ENCODE measurements at regions not wholly inside any gene's neighbourhood (a gene's known extent, or its start where the extent isn't known, plus 50 kb on each side); places are given as distances from the start of the nearest gene placed in this dataset.
"Not testable (repeated sequence)": the region's sequence is repeated elsewhere in the genome, so short reads cannot be mapped to it uniquely, and the experiment has no call there.

DNA sequence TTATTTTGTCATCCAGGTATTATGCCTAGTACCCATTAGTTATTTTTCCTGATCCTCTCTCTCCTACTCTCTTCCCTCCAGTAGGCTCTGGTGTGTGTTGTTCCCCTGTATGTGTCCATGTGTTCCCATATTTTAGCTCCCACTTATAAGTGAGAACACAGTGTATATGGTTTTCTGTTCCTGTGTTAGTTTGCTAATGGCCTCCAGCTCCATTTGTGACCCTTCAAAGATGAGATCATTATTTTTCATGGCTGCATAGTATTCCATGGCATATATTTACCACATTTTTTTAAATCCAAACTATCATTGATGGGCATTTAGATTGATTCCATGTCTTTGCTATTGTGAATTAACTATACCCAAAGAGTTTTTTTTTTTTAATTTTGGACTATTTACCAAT, 1675.7 kb upstream of the B3GALT2 start:
- Histone ChIP-seq H3K27me3 (no peaks in the 10 kb centered on the region), H3K27ac (no peak overlapping the region), H3K4me3 (no peak overlapping the region), H3K4me1 (no peaks in the 10 kb centered on the region), H3K9me3 (peaks cover 5% of the 10 kb centered on the region), H3K36me3 (no peaks in the 10 kb centered on the region)
- TF ChIP-seq POLR2AphosphoS5 (IDR thresholded peaks at IDR 0.05), result no peak
- TF ChIP-seq POLR2A (IDR thresholded peaks at IDR 0.05), result no peak
- TF ChIP-seq EP300 (IDR thresholded peaks at IDR 0.05), result no peak
- TF ChIP-seq, protein P1, sequence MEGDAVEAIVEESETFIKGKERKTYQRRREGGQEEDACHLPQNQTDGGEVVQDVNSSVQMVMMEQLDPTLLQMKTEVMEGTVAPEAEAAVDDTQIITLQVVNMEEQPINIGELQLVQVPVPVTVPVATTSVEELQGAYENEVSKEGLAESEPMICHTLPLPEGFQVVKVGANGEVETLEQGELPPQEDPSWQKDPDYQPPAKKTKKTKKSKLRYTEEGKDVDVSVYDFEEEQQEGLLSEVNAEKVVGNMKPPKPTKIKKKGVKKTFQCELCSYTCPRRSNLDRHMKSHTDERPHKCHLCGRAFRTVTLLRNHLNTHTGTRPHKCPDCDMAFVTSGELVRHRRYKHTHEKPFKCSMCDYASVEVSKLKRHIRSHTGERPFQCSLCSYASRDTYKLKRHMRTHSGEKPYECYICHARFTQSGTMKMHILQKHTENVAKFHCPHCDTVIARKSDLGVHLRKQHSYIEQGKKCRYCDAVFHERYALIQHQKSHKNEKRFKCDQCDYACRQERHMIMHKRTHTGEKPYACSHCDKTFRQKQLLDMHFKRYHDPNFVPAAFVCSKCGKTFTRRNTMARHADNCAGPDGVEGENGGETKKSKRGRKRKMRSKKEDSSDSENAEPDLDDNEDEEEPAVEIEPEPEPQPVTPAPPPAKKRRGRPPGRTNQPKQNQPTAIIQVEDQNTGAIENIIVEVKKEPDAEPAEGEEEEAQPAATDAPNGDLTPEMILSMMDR (IDR thresholded peaks at IDR 0.05), result no peak
- no peak for DNase-seq (ENCODE audit: low spot score in 2 of 2)

DNA sequence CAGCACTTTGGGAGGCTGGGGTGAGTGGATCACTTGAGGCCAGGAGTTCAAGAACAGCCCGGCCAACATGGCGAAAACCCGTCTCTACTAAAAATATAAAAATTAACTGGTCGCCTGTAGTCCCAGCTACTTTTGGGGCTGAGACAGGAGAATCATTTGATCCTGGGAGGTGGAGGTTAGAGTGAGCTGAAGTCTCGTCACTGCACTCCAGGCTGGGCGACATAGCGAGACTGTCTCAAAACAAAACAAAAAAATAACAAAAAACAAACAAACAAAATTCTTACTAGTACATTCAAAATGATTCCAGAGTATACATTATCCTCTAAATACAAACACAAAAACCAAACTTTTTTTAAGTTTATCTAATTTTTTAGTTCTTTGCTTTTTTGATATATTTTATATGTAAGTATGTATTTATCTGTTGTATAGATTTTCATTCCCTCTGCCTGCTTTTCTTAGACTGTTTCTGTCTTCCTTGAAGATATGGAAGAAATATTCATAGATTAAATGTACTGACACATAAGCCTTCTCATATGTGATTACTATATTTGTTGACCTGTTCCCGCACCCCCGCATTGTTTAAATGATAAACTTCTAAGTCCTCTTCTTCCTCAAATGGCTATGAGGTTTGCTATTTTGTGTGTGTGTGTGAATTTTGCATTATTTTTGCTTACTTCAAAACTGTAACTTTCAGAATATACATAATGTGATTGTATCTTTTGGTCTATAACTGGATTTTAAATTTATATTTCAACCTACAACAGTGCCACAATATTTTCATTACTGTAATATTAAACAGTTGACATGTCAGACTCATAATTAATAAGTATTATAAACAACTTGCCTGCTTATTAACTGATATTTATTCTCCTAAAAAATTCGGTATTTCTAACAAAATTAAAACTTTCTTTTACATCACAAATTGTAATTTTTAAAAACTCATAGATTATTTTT, 1674.1 kb upstream of the B3GALT2 start:
- DNase-seq (ENCODE audit: low spot score in 2 of 2), result no peak
- WGBS, result 90% methylated on average over 10 of the region's 10 CpGs
- Histone ChIP-seq H3K9me3 (peaks cover 5% of the 10 kb centered on the region), H3K36me3 (no peaks in the 10 kb centered on the region), H3K4me3 (no peak overlapping the region), H3K27me3 (no peaks in the 10 kb centered on the region), H3K4me1 (no peaks in the 10 kb centered on the region), H3K27ac (no peak overlapping the region)
- no peak for TF ChIP-seq POLR2AphosphoS5 (IDR thresholded peaks at IDR 0.05)
- TF ChIP-seq POLR2A (IDR thresholded peaks at IDR 0.05), result no peak
- TF ChIP-seq, protein P1 (IDR thresholded peaks at IDR 0.05), result no peak
- no peak for TF ChIP-seq EP300 (IDR thresholded peaks at IDR 0.05)

DNA sequence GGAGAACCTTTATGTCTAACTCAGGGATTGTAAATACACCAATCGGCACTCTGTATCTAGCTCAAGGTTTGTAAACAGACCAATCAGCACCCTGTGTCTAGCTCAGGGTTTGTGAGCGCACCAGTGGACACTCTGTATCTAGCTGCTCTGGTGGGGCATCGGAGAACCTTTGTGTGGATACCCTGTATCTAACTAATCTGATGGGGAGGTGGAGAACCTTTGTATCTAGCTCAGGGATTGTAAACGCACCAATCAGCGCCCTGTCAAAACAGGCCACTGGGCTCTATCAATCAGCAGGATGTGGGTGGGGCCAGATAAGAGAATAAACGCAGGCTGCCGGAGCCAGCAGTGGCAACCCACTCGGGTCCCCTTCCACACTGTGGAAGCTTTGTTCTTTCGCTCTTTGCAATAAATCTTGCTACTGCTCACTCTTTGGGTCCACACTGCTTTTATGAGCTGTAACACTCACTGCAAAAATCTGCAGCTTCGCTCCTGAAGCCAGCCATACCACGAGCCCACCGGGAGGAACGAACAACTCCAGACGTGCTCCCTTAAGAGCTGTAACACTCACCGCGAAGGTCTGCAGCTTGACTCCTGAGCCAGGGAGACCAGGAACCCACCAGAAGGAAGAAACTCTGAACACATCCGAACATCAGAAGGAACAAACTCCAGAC, 1673.2 kb upstream of the B3GALT2 start:
- 94% methylated on average over 17 of the region's 17 CpGs for WGBS
- H3K9me3 ChIP-seq; H3K27ac ChIP-seq; H3K36me3 ChIP-seq; H3K4me1 ChIP-seq; H3K4me3 ChIP-seq; H3K27me3 ChIP-seq; DNase-seq (ENCODE audit: low spot score in 2 of 2): not testable (repeated sequence)

DNA sequence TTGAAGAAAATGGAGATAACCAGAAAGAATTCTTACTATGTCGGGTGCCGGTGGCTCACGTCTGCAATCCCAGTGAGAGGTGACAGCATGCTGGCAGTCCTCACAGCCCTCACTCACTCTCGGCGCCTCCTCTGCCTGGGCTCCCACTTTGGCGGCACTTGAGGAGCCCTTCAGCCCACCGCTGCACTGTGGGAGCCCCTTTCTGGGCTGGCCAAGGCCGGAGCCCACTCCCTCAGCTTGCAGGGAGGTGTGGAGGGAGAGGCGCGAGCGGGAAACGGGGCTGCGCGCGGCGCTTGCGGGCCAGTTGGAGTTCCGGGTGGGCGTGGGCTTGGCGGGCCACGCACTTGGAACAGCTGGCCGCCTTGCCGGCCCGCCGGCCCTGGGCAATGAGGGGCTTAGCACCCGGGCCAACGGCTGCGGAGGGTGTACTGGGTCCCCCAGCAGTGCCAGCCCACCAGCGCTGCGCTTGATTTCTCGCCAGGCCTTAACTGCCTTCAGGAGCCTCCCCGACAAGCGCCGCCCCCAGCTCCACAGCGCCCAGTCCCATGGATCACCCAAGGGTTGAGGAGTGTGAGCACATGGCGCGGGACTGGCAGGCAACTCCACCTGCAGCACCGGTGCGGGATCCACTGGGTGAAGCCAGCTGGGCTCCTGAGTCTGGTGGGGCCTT, 1672.5 kb upstream of the B3GALT2 start:
- WGBS, result 96% methylated on average over 7 of the region's 39 CpGs
- not testable (repeated sequence) for H3K4me3 ChIP-seq; H3K9me3 ChIP-seq; DNase-seq (ENCODE audit: low spot score in 2 of 2); H3K27ac ChIP-seq; H3K4me1 ChIP-seq; H3K36me3 ChIP-seq; H3K27me3 ChIP-seq

DNA sequence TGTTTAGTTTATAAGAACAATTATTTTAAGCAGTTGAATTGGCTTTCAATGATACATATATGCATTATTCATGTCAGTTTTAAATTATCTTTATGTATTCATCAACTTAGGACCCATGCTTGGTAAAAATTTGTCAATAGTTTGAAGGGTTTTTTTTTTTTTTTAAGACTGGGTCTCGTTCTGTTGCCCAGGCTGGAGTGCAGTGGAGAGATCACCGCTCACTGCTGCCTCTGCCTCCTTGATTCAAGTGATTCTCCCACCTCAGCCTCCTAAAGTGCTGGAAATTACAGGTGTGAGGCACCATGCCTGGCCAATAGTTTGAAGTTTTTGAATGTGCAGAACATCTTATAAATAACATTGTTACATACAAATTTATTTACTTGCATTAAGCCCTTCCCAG, 1671.0 kb upstream of the B3GALT2 start:
- no peak for DNase-seq (ENCODE audit: low spot score in 2 of 2)
- Histone ChIP-seq H3K27me3 (no peaks in the 10 kb centered on the region), H3K36me3 (no peaks in the 10 kb centered on the region), H3K4me3 (no peak overlapping the region), H3K4me1 (no peaks in the 10 kb centered on the region), H3K27ac (no peak overlapping the region), H3K9me3 (peaks cover 5% of the 10 kb centered on the region)
- TF ChIP-seq, protein P1 (IDR thresholded peaks at IDR 0.05), result no peak
- no peak for TF ChIP-seq POLR2AphosphoS5 (IDR thresholded peaks at IDR 0.05)
- TF ChIP-seq EP300 (IDR thresholded peaks at IDR 0.05), result no peak
- no peak for TF ChIP-seq POLR2A (IDR thresholded peaks at IDR 0.05)
- 81% methylated on average over 2 of the region's 2 CpGs for WGBS

DNA sequence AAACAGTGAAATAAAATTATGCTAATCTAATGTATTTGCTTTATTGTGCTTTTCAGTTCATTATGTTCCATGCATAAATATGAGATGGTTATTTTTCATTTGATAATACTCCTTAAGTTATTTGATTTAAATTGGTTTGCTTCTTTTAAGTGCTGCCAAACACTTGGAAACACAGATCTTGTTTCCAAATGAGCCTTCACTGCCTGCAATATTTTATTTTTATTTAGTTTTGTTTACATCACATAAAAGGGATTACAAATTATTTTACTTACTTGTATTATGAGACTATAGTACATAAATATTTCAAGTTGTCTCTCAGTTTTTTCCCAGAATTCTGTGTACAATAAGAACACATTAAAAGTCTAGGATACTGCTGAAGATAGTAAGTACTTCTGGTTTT, 1662.4 kb upstream of the B3GALT2 start:
- no peak for DNase-seq (ENCODE audit: low spot score in 2 of 2)
- Histone ChIP-seq H3K36me3 (no peaks in the 10 kb centered on the region), H3K27me3 (no peaks in the 10 kb centered on the region), H3K27ac (no peak overlapping the region), H3K4me3 (no peak overlapping the region), H3K9me3 (no peaks in the 10 kb centered on the region), H3K4me1 (no peaks in the 10 kb centered on the region)
- TF ChIP-seq, protein P1 (IDR thresholded peaks at IDR 0.05), result no peak
- TF ChIP-seq POLR2A (IDR thresholded peaks at IDR 0.05) (no peak), POLR2AphosphoS5 (IDR thresholded peaks at IDR 0.05) (no peak), EP300 (IDR thresholded peaks at IDR 0.05) (no peak)
